ENCODE measurements at regions not wholly inside any gene's neighbourhood (a gene's known extent, or its start where the extent isn't known, plus 50 kb on each side); places are given as distances from the start of the nearest gene placed in this dataset.

GRCh38 chr1:25020173-25020845 is 90.2 kb upstream of the RUNX3 start:
- Histone ChIP-seq H3K27me3 (ENCODE audit: control insufficient read depth, insufficient read depth, low read length) (no peaks in the 10 kb centered on the region), H3K36me3 (ENCODE audit: control insufficient read depth, insufficient read depth, low read length) (no peaks in the 10 kb centered on the region), H3K4me3 (ENCODE audit: low read depth in 2 of 2, low read length in 2 of 2) (no peak overlapping the region), H3K27ac (ENCODE audit: low read length) (no peak overlapping the region), H3K4me1 (ENCODE audit: control insufficient read depth, insufficient read depth, low read length) (peaks cover 8% of the 10 kb centered on the region), H3K9me3 (ENCODE audit: control insufficient read depth, insufficient read depth, low read depth, low read length) (no peaks in the 10 kb centered on the region)
- intact Hi-C loops (cut with micrococcal nuclease; ENCODE audit: unreplicated experiment) (no loop called here), in situ Hi-C loops (cut with HindIII; ENCODE audit: low pct_unique_long_range_greater_than_20kb, low sequenced_read_pairs) (no loop called here)
- ChIA-PET CTCF (no interaction called here), POLR2A (no interaction called here)
- BruUV-seq (replicated peaks) = no TSS peak
- ATAC-seq (no peak), DNase-seq (ENCODE audit: low read depth, low spot score) (no peak)
- no peak for TF ChIP-seq POLR2AphosphoS5 (IDR thresholded peaks at IDR 0.05; ENCODE audit: low read depth, low read length)
- TF ChIP-seq, protein P1, sequence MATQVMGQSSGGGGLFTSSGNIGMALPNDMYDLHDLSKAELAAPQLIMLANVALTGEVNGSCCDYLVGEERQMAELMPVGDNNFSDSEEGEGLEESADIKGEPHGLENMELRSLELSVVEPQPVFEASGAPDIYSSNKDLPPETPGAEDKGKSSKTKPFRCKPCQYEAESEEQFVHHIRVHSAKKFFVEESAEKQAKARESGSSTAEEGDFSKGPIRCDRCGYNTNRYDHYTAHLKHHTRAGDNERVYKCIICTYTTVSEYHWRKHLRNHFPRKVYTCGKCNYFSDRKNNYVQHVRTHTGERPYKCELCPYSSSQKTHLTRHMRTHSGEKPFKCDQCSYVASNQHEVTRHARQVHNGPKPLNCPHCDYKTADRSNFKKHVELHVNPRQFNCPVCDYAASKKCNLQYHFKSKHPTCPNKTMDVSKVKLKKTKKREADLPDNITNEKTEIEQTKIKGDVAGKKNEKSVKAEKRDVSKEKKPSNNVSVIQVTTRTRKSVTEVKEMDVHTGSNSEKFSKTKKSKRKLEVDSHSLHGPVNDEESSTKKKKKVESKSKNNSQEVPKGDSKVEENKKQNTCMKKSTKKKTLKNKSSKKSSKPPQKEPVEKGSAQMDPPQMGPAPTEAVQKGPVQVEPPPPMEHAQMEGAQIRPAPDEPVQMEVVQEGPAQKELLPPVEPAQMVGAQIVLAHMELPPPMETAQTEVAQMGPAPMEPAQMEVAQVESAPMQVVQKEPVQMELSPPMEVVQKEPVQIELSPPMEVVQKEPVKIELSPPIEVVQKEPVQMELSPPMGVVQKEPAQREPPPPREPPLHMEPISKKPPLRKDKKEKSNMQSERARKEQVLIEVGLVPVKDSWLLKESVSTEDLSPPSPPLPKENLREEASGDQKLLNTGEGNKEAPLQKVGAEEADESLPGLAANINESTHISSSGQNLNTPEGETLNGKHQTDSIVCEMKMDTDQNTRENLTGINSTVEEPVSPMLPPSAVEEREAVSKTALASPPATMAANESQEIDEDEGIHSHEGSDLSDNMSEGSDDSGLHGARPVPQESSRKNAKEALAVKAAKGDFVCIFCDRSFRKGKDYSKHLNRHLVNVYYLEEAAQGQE (IDR thresholded peaks at IDR 0.05; ENCODE audit: insufficient read depth in 1 of 2, low read depth in 2 of 2, low read length in 1 of 2) = no peak
- TF ChIP-seq TCF7L2 (IDR thresholded peaks at IDR 0.05; ENCODE audit: low read depth, low read length) = no peak

DNA sequence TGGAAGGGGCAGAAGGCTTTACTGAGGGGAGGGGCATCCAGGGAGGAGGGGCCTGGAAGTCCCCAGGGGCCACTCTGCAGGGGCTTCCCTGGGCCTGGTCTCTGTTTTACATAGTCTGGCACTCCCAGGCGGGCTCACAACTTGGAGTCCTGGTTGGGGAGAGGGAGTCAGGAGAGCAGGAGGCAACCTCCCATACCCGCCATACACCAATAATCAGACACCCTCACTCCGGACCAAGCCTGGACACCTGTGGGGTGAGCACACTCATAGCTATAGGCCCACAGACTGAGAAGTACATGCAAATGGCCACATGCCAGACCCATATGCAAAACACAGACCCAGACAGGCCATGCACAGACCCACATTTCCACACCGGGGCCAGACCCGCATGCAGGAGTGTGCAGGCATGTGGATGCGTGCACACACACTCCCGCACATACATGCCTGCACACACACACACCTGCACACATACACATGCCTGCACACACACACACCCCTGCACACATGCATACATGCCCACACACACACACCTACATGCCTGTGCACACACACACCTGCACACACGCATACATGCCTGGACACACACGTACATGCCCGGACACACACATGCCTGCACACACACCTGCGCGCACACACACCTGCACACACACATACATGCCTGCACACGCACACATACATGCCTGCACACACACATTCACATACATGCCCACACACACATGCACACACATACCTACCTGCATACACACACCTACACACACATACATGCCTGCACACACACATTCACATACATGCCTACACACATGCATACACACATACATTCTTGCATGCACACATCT is 89.5 kb upstream of the RUNX3 start:
- Histone ChIP-seq H3K4me1 (ENCODE audit: control insufficient read depth, insufficient read depth, low read length) (peaks cover 8% of the 10 kb centered on the region), H3K27ac (ENCODE audit: low read length) (no peak overlapping the region), H3K4me3 (ENCODE audit: low read depth in 2 of 2, low read length in 2 of 2) (no peak overlapping the region), H3K27me3 (ENCODE audit: control insufficient read depth, insufficient read depth, low read length) (no peaks in the 10 kb centered on the region), H3K9me3 (ENCODE audit: control insufficient read depth, insufficient read depth, low read depth, low read length) (no peaks in the 10 kb centered on the region), H3K36me3 (ENCODE audit: control insufficient read depth, insufficient read depth, low read length) (no peaks in the 10 kb centered on the region)
- BruUV-seq (replicated peaks) = no TSS peak
- ATAC-seq (no peak), DNase-seq (ENCODE audit: low read depth, low spot score) (no peak)
- intact Hi-C loops (cut with micrococcal nuclease; ENCODE audit: unreplicated experiment) (no loop called here), in situ Hi-C loops (cut with HindIII; ENCODE audit: low pct_unique_long_range_greater_than_20kb, low sequenced_read_pairs) (no loop called here)
- TF ChIP-seq SIN3A (IDR thresholded peaks at IDR 0.05; ENCODE audit: borderline replicate concordance, insufficient read depth, low read depth, low read length) (no peak), TCF7L2 (IDR thresholded peaks at IDR 0.05; ENCODE audit: low read depth, low read length) (no peak), CTCF (IDR thresholded peaks at IDR 0.05) (no peak), POLR2AphosphoS5 (IDR thresholded peaks at IDR 0.05; ENCODE audit: low read depth, low read length) (no peak)
- TF ChIP-seq, protein P1 (IDR thresholded peaks at IDR 0.05; ENCODE audit: insufficient read depth in 1 of 2, low read depth in 2 of 2, low read length in 1 of 2) = no peak
- ChIA-PET POLR2A (interaction anchor here (0.7 kb wide), 1 partner anchor 68 kb away, joined by 3 read pairs; no protein-coding TSS in a partner anchor), CTCF (no interaction called here)
